Esophagus muscularis mucosa (tissue), 4 donors: ENCODE measurements at regions not wholly inside any gene's neighbourhood (a gene's known extent, or its start where the extent isn't known, plus 50 kb on each side); places are given as distances from the start of the nearest gene placed in this dataset.

Source experiments
- CTCF ChIP-seq, 3 experiments: fragments of 200-600 bp in 2 of 3; fragments of 450-650 bp in 1 of 3; sonication (generic) in 2 of 3; IDR thresholded peaks; one replicate each; pipeline ENCODE4 v1.5.1; 2017 to 2019; ENCODE audit warnings: antibody characterized with exemption in 3 of 3, mild to moderate bottlenecking in 2 of 3, moderate library complexity in 1 of 3
- EP300 ChIP-seq: sonication (generic); formaldehyde crosslinking; IDR thresholded peaks from one replicate; pipeline ENCODE4 v1.6.1; 2017; ENCODE audit warnings: antibody characterized with exemption
- POLR2A ChIP-seq: fragments of 450-650 bp; IDR thresholded peaks from one replicate; pipeline ENCODE4 v1.6.1; 2017; ENCODE audit warnings: antibody characterized with exemption, moderate library complexity, mild to moderate bottlenecking, low read depth
- POLR2AphosphoS5 ChIP-seq, 2 donors: sonication (generic); formaldehyde crosslinking; IDR thresholded peaks; one replicate each; pipeline ENCODE4 v1.6.1; 2017; ENCODE audit warnings: antibody characterized with exemption in 2 of 2

GRCh38 chr2:192437653-192438052 is 242.9 kb upstream of the TMEFF2 start:
- no peak for TF ChIP-seq EP300
- no peak for TF ChIP-seq CTCF (IDR thresholded peaks at IDR 0.05)
- no peak for TF ChIP-seq POLR2AphosphoS5 (IDR thresholded peaks at IDR 0.05)
- TF ChIP-seq POLR2A, result no peak
